ENCODE measurements at regions not wholly inside any gene's neighbourhood (a gene's known extent, or its start where the extent isn't known, plus 50 kb on each side); places are given as distances from the start of the nearest gene placed in this dataset.

DNA sequence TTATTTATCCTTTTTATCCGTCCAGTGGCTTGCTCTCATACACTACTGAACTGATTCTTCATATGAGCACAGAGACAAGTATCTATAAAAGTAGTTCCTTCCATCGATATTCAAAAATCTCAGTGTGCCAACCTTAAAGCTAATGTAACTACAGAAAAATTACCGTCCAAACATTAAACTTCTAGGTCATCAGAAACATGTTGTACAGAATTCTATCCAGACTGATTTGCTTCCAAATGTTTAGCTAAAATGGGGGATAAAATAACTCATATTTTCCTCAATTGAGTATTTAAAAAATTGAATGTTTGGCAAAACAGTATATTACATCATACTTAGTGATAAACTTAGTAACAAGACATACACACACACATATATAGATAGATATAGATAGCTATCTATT, 584.7 kb upstream of the SEMA3D start:
- no peak for DNase-seq

DNA sequence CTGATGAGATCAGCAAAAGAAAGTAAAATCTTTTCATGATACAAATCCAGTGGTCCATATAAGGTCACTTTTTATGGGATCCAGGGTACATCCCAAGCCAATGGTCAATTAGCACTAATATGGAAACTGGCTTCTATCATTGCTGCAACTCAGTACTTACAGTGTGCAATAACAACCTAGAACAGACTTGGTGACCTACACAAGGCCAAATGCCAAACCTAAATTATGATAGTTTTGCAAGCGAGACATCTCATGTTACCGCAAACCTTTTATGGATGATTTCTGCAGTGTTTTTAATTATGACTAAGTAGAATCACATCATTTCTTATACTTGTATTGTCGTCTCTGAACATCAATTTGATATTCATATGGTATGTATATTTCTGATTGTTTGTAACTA, 583.5 kb upstream of the SEMA3D start:
- DNase-seq = no peak

GRCh38 chr7:85765698-85766298, 578.9 kb upstream of the SEMA3D start:
- no peak for DNase-seq

DNA sequence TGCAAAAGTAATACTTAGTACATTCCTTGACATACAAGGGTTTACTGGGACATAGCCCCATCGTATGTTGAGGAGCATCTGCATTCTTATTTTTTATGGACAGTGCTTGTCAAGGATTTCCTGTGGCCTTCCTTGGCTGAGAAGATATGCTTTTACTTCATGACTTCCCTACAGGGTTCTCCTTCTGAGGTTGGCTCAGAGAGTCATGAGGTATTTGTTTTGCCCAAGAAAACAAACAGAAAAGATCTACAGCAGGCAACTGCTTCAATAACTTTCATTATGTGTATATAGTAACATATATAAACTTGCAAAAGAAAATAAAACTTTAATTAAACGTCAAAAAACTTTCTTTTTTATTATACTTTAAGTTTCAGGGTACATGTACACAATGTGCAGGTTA, 577.2 kb upstream of the SEMA3D start:
- DNase-seq = no peak

DNA sequence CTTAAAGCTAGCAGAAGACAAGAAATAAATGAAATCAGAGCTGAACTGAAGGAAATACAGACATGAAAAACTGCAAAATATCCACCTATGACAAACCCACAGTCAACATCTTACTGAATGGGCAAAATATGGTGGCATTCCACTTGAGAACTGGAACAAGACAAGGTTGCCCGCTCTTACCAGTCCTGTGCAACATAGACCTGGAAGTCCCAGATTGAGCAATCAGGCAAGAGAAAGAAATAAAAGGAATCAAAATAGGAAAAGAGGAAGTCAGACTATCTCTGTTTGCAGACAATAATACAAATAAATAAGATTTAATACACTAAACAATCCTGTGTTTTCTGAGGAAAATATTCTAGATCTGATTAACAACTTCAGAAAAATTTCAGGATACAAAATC, 570.5 kb upstream of the SEMA3D start:
- DNase-seq = no peak

GRCh38 chr7:85750454-85750949, 563.6 kb upstream of the SEMA3D start:
- no peak for DNase-seq

- no peak for DNase-seq
These were observed 563.0 kb upstream of the SEMA3D start for GRCh38 chr7:85749696-85750453.

GRCh38 chr7:85748861-85749260, 562.0 kb upstream of the SEMA3D start:
- no peak for DNase-seq

GRCh38 chr7:85737426-85737825, 550.6 kb upstream of the SEMA3D start:
- DNase-seq = no peak

GRCh38 chr7:85736085-85736484, 549.2 kb upstream of the SEMA3D start:
- no peak for DNase-seq

GRCh38 chr7:85734823-85735222, 548.0 kb upstream of the SEMA3D start:
- DNase-seq = no peak

DNA sequence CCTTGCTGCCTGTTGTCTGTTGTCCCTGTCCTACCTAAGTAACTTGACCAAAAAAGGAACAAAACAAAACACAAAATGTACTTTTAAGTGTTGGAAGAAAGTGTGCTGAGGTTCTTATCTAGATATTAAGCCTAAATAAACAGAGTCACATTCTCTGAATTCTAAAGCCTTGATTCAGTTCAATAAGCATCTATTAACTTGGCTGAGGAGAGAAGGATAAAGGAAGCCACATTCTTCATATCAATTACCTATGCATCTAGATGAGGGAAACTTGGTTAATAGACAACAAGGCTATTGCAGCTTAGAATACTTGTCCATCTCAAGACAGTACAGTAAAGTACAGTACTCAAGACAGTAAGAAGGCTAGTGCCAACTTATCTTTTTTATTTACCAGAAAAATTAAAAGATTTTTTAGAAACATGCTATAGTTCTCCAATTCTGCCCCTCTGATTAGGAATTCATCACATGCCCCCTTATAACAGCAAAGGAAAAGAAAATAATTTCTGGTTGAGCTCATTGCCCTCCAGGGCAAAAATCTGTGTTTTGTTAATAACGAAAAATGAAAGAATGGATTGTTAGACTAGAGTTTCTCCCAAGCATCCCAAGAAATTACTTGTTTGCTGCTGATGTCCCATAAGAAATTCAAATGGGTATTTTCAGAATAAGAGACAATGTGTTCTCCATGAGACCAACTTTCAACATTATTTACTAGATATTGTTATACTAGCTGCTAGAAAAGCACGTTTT, 546.5 kb upstream of the SEMA3D start:
- no peak for DNase-seq

DNA sequence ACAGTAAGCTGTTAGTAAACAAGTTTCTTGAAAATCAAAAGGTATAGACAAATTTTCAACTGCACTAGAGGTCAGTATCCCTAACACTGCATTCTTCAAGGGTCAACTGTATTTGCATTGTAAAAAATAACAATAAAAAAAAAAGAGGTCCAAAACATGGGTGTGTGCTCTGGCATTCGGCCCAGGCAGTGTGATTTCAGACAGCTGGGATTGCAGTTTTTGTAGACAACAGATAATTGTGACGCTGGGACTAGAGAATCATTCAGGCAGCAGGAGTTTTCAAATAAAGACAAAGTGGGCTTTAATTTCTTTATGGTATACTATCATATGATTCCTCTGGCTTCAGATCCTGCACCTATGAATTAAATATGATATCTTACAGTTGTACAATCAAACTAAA, 543.2 kb upstream of the SEMA3D start:
- no peak for DNase-seq

- DNase-seq = no peak
These were observed 538.2 kb upstream of the SEMA3D start for GRCh38 chr7:85725026-85725425.

DNA sequence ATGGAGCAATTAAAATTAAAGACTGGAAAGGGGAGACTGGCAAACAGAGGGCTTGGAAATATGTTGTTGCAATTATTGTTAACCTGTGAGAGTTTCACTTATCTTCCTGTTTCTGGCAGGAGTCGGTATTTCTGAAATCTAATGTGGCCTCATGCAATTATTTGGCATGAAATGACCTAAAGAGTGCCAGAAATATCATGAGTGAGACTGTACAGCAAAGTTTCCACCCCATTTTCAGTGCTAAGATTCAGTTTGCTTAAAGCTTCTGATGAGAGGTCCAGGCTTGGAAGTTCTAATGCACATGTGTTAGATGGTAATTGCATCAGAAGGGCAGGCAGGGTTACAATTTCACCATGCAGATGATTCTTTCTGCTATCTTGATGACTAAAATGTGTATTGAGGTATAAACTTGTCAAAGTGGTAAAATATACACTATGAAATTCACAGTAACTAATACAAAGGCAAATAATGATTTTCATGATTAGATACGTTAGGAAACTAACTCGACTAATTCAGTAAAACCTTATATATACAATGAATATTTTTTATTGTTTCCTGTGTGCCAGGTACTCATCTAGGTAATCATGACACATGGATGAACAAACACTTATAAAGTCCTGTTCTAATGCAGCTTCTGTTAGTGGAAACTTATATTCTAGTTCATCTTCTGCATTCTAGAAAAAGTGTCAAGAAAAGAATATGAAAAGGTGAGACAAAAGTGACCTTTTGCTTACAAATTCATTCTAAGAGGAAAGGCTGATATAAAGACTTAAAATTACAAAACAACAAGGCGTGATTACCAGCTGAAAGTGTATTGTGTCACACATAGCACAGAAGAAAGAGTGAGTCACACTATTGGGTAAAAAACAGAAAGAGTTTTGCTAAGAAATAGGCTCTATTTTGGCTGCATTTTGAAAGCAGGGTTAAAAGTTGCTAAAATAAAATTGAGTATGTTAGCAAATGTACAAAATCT, 533.4 kb upstream of the SEMA3D start:
- peak; percentile 9 for DNase-seq

DNA sequence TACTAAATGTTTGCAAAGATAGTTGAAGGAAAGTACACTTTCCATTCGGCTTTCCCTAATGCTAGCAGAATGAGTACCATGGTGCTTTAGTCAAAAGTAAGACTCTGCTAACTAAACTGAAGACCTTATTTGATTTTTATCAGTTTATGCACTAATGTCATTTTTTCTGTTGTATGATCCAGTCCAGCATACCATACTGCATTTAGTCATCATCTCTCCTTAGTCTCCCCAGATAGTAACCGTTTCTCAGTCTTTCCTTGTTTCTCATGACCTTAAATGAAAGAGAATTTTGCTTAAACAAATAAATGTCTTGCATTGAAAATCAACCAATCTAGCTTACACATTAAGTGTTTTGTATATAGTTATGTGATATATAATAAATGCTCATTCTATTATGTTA, 529.5 kb upstream of the SEMA3D start:
- DNase-seq = no peak

DNA sequence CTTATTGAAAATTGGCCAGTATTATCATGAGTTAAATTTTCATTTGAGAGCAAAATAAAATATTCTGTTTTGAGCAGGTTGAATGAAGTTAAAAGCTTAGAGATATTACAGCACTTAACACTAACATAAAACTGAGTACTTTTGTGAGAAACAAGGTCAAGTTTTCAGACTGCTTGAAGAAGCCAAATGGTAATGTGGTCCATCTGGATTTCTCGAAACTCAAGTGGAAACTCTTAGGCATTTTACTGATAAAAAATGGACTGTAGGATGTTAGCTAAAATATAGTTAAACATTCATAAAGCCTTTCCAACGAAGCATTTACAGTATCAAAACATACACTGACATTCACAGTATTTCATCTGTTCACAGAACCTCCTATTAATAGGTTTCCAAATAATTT, 528.1 kb upstream of the SEMA3D start:
- DNase-seq = no peak

- no peak for DNase-seq
These were observed 527.3 kb upstream of the SEMA3D start for GRCh38 chr7:85714043-85714578.

DNA sequence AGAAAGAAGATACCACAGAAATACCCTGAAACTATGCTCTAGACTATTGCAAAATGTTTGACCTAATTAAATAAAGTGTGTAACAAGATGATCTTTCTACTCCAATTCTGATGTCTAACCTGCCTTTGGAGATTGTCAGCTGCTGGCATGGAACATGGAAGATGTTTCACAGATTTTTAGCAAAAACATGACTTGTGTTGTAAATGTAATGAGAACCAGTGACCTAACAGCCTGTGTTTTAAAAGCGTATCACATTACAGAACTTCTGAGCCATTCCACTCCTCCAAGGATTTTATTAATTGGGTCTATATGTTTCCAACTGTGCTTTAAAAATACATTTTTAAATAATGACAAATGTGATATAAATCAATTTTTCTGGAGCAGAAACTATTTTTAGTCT, 526.3 kb upstream of the SEMA3D start:
- DNase-seq = no peak

DNA sequence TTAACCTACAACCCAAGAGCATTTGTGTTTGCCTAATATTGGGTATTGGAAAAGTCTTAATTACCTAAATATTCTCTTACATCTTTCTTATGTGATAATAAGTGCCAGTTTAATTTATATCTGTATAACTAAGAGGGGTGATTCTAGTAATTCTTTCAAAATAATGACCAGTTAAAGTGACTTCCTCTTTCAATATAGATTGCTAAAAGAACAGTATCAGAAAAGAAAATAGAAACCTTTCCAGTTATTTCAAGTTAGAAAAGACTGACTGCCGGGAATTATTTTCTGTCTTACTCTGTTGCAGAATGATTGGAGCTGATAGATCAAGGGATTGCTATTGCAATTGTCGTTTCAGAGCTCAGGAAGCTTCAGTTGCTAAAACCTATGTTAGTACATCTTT, 525.0 kb upstream of the SEMA3D start:
- no peak for DNase-seq

DNA sequence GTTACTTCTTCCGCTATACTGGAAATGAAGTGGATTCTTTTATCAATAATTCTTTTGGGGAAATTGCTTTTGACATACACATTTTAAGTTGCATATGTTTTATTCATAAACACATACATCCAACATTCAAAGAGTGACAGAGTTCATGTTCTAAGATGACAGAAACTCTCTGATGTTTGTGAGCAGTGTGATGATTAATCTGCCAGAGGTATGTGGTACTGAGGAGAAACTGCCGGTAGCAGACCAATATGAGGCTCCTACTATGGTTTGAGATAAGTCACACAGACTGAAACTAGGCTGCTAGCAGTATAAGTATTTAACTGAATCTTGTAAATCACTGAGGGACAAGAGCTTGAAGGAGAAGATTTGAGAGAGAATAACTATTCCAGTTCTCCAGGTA, 524.1 kb upstream of the SEMA3D start:
- DNase-seq = no peak

GRCh38 chr7:85708221-85708620, 521.4 kb upstream of the SEMA3D start:
- DNase-seq = no peak

GRCh38 chr7:85705076-85705475, 518.2 kb upstream of the SEMA3D start:
- no peak for DNase-seq

Measured in NCI-H510A treated with DMSO at 0.1 percent for 48 hours (cell line).